HG03108 (cell line): ENCODE measurements at regions not wholly inside any gene's neighbourhood (a gene's known extent, or its start where the extent isn't known, plus 50 kb on each side); places are given as distances from the start of the nearest gene placed in this dataset.
"Not testable (repeated sequence)": the region's sequence is repeated elsewhere in the genome, so short reads cannot be mapped to it uniquely, and the experiment has no call there.

ENCODE experiments used
- ATAC-seq: cut with Tn5 transposase; IDR thresholded peaks from one replicate; pipeline ENCODE4 v1.9.1; 2021; ENCODE audit warnings: moderate library complexity; ENCODE audit not compliant: unreplicated experiment

DNA sequence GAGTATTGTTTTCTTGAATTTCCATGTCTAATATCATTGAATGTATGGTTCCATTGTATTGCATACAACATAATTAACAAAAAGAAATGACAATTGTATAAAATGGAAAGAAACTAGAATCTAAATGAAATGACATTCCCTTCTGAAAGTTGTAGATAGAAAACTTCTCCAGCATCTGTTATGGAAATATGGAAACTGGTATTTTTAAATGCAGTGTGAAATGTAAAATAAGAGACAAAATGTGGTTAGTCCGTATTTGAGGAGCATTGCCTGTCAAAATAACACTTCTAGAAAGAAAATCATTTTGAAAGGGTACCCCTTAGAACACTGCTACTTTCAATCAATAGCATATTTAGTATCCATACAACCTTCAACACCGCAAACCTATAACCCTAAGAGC lies 286.3 kb upstream of the CELF2 start:
- no peak for ATAC-seq

DNA sequence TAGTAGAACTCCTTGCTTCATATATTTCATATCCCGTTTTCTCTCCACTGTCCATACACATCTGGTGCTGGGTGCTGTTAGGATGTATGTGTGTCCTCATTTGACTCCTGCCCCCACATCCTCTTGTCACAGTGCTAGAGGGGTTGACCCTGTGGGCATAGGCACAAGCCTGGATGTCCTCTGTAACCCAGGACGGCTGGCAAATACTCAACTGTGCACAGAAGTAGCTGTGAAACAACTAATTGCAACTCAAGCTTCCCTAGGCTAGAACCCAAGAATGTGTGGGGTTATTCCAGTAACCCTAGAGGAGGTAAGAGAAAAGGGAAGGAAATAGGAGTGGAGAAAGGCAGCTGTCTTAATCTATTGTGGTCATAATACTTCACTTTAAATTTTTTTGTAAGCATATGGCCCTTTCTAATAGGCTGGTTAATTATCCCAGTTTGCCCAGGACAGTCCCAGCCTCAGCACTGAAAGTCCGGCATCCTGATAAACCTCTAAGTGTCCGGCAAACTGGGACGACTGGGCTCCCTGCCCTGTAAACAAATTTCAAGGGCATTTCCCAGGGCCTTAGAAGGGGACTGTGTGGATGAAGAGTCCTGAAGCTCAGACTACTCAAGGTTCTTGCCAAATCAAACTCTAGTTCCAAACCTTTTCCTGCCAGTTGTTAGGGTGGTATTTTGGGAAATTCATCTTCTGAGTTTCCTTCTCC lies 283.2 kb upstream of the CELF2 start:
- no peak for ATAC-seq

DNA sequence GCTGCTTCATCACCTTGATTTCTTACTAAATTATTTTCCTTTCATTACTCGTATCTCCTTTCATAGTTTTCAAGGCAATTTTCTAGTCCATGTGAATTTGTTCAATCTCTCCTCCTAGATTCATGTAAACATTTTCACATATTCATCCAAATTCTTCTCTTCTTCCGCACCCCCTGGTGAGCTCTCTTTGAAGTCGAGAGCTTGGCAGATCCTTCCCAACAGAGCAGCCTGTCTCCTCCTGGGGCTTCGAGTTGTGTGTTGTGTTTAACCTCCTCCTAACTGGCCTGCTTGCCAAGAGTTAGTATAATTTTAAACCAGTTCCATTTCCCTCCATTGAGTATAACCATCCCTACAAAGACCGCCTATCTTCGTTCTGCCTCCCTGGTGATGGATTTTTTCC lies 272.4 kb upstream of the CELF2 start:
- ATAC-seq = no peak

DNA sequence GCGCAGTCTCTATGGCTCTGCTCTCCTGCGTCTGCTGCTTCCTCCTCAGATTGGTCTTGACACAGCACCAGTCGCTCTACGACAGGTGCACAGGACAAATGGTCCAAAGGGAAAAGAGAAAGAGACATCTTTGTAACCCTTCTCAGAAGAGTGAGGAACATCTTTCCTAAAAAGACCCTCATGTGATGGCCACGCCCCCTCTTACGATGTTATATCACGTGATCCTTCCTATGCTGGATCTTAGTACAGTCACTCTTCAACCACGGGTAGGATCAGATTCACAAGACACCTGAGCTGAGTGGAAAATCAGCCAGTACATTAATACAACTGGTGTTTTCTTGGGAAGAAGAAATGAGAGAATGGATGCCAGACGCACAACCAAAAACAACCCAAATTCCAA lies 262.2 kb upstream of the CELF2 start:
- ATAC-seq = no peak

DNA sequence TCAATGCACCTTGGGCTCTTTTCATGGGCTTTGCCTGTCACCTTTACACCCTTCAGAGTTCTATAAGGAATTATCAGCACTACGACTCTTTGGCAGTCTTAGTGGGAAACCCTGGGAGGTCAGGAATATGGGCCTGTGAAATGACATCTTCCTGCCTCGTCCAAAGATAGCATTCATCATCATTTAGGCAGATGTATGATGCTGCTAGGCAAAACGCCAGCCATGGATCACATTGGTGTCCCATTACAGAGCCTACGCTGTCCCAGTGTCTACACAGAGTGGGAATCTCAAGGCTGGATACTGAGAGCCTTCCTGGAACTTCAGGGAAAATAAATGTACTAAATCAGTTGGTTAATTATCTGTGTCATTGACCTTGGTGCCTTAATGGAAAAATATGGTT lies 259.4 kb upstream of the CELF2 start:
- ATAC-seq = no peak

DNA sequence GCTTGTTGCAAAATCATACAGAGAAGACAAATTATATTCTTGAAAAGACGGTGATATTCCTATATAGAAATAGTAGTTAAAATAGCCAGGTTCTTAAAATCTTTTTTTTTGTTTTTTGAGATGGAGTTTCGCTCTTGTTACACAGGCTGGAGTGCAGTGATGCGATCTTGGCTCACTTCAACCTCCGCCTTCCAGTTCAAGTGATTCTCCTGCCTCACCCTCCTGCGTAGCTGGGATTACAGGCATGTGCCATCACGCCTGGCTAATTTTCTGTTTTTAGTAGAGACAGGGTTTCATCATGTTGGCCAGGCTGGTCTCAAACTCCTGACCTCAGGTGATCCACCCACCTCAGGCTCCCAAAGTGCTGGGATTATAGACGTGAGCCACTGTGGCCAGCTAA lies 257.9 kb upstream of the CELF2 start:
- ATAC-seq = not testable (repeated sequence)

DNA sequence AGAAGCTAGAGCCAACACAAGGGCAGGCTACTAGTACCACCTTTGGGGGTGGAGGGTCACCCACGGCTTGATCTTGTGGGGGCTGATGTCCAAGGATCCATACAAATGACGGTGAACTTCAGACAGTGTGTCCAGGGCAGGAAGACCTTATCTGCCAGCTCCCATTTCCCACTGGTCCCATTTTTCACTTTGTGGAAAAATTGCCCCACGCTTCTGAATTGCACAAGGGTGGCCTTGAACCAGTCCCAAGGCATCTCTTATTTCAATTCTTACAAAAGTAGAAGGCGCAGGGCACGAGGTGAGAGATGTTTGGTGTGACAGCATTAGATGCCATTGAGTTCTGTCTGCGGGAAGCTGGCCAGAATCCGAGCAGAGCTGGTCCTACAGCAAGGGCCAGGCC lies 252.7 kb upstream of the CELF2 start:
- no peak for ATAC-seq

DNA sequence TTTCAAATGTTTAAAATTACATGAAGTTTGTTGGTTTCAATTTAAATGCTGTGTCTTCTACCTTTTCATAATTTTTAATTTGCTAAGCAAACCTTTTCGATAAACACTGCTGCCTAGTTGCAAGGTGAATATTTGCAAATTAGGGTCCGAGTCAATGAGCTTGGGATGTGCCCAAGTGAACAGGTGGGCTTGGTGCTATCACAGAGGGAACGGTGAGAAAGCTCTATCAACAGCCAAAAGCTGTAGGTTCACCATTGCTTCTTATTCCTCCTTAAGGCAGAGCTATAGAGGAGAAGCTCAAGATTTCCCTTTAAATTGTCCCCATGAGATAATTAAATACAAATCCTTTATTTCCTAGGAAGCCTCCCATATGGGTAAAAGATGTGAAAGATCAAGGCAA lies 245.3 kb upstream of the CELF2 start:
- ATAC-seq = no peak

DNA sequence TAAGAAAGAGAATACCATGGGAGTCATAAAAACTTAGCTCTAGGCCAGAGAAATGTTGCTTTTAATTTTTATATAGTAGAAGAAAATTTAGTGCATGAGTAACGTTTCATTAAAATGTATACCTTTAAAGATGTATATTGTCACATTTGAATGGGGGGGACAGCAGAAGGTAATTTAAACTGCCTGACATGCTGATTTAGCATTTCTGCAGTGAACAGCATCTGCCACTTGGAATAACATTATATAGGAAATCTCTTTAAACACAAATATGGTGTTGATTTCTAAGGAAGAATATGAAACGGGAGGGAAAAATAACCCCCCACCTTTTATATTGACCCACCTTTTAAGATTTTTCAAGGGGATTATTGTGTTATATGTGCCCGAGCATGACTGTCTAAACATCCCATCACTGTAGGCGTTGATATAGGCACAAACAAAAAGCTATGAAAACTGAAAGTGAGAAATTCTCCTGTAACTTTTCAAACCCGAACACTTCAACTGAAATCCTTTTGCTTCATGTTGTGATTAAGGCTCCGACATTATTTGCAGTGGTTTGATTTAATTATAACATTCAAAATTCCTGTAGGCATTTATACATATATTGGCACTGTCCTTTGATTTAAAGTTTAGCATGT lies 244.7 kb upstream of the CELF2 start:
- ATAC-seq = no peak

DNA sequence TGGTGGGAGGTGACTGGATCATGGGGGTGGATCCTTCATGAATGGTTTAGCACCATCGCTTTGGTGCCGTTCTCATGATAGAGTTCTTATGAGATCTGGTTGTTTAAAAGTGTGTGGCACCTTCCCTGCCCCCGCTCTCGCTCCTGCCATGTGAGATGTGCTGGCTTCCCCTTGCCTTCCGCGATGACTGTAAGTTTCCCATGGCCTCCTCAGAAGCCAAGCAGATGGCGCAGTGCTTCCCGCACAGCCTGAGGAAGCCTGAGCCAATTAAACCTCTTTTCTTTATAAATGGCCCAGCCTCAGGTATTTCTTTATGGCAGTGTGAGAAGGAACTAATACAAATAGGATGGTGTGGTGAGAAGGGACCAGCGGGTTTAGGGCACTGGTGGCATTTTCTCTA lies 243.3 kb upstream of the CELF2 start:
- no peak for ATAC-seq

DNA sequence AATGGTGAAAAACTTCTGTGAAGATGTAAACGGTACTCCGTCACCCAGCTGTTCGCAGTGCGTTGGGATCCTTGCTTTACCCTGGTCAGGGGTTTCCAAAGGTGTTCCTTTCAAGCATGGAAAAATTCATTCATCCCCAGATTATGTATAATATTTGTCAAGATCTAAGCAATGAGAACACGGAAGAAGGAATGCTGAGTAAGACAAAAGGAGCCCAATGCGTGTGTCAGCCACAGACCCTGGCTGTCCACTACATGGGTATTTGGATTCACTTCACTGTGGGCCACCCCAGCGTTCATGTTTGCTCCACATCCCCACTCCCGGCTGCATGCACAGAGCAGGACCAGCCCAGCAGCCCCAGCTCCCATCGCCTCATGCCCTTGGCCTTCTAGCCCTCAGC lies 241.3 kb upstream of the CELF2 start:
- no peak for ATAC-seq

DNA sequence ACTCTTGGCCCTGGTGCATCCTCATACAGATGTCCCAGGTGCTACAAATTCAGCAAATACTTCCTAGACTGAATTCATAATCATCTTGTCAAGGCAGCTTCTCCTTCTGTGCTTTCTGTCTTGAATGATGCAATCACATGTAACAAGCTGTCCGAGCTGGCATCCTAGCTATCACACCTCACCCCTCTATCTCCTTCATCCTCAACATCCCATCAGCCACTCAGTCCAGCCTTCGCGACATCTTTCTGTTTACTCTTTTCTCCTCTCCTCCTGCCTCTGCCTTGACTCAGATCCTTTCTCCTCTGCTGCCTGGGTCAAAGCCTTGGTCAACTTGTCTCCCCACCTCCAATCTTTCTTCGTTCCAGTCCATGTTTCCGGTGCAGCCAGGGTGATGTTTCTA lies 240.4 kb upstream of the CELF2 start:
- ATAC-seq = no peak

DNA sequence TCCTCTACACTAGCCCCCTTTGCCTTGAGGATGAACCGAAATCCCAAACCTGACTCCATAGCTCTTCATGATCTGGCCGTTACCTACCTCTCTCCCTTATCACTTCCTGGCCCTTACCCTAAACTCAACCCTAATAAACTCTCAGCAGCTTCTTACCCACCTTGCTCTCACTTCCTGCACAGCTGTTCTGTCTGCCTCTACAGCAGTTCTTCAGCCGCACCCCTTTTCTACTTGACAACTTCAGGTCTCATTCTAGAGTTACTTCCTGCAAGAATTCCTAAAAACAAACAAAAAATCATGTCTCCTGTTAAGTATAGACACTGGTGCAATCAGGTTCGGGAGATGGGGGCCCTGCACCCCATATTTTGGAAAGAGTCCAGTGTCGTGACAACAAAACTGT lies 239.9 kb upstream of the CELF2 start:
- ATAC-seq = no peak

DNA sequence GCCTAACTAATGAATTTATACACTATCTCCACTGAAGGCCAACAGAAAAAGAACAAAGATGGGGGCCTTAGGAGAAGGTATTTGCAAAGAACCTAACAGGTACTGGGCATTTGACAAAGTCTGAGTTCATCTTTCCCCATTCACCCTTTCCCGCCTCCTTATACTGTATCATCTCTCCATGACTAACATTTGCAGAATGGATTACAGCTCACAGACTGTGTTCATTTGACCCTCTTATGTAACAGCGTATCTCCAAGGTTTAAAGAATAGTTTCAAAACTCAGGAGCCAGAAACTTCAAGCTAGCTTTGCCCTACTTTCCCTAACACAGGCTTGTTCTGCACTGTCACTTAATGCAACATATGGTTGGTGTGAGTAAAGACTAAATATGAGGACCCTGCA lies 238.7 kb upstream of the CELF2 start:
- no peak for ATAC-seq

DNA sequence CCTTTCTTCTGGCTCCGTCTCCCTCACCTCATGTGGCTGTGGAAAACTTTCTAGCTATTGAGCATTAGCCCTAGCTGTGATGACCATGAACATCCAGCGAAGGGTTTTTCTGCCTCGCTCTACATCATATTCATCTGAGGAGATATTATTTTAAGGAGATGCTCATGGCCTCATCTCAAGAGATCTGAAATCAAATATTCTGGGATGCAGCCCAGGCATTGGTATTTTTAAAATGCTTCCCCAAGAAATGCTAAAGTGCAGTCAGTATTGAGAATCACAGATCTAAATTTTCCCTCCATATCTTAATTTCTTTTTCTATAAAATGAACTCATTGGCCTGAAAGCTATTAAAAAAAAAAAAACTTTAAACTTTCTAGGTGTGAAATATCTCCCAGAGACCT lies 238.2 kb upstream of the CELF2 start:
- ATAC-seq = no peak

DNA sequence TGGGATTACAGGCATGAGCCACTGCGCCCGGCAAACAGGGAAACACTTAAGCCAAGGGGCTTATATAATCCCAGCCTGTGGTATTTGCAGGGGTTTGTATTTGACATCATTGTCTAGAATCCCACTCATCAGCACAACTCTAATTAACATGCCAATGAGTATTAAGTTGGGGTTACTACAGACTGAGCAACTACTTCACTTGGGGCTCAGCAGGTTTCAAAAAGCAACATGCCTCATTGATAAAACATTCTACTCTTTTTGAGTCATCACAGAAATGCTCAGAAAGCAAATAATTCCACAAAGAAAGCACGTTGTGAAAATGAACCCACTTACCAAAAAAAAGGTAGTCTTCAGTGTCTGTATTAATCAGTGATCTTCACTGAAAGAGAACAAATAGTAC lies 236.9 kb upstream of the CELF2 start:
- ATAC-seq = no peak

DNA sequence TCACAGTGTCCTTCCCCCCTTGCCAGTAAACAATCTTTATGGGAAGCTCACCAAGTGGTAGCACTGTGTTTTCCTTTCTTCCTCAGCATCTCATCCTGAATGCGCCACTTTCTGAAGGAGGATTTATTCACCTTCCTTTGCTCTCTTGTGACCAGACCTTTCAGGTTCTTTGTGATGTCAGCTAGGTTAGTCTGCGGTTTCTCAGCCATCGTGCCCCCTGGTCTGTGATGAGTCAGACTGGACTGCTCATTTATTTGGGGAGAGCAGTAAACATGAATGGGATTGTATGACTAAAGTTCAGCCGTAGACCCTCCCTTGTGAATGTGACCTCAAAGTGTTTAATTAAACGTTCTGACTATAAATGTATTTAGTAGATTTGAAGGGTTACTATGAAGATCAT lies 235.1 kb upstream of the CELF2 start:
- ATAC-seq = no peak

DNA sequence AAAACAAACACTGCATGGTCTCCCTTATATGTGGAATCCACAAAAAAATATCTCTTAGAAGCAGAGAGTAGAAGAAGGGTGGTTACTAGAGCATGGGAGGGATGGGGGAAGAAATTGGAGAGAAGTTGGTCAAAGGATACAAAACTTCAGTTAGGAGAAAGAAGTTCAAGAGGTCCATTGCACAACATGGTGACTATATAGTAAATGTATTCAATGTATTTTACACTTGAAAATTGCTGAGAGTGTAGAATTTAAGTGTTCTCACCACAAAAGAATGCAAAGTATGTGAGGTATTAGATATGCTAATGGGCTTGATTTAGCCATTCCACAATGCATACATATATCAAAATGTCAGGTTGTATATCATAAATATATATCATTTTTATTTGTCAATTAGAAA lies 232.0 kb upstream of the CELF2 start:
- no peak for ATAC-seq

DNA sequence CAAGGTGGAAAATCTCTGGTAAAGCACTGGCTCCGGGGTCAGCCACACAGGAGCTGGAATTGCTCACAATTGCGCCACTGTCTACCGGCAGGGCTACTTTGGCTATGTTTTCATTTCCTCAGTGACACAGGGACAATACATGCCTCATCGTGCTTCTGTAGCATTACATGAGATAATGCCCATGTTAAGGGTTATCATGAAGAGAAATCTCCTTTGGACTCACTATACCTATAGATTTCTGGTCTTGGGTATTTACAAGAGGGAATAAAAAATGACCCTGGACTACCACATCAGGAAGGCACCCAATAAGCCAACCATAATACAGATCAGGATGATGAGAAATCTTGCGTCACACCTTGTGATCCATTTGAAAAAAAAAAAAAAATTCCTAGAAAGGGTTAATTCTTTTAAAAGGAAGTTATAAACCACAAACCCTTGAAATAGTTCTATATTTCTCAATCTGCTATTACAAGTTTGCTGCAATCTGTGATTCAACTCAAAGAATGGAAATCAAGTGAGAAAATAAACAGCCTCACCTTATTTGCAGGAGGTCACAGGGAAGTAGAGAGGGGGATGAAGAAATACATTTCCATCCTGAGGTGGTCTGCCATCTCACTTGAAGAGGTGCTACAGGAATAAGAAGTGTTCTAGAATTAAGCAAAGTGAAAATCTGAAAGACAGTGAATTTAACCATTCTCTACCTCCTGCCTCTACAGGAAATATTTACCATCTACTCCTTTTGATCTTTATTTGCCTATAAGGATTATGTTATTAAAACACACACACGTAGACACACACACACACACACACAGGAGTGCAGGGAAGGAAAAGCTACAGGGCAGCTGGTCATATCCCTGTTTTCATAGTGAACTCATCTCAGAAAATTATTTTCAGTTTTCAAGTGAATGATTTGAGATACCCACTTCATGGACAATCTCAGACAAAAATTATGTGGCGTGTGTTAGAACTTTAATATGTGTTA lies 231.3 kb upstream of the CELF2 start:
- ATAC-seq = no peak

DNA sequence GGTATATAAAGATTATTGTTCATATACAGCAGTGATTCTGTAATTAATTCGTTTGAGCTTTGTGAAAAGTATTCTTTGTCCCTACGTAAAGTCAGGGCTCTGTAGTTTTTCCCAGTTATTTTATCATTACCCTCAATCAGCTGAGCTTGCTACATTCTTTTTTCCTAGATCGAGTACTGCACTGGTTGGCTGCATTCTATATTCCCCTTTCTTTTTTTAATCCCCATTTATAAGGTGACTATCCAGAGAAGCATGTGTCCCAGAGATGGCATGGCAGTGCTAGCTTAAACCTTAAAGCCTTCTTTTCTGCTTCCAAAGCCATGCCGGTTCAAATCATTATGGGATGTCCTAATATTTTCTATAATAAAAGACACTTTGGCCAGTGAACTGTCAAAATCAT lies 230.1 kb upstream of the CELF2 start:
- no peak for ATAC-seq

DNA sequence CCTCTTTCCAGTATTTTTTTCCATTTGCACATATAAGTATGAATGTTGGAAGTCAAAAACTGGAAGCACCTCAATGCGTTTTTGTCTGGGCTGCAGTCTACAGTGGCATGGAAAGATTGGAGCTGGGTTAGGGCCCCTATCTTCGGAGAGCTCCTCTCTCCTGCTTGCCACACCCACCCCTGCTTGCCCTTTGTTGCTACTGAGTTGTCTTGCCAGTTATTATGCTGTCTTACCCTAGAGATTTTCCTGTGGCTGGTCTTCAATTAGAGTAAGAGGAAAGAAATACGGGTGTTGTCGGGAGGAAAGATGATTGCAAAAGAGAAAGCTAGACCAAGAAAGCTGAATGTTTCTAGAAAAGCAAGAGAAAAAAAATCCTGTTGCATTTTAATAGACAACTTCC lies 228.9 kb upstream of the CELF2 start:
- no peak for ATAC-seq

DNA sequence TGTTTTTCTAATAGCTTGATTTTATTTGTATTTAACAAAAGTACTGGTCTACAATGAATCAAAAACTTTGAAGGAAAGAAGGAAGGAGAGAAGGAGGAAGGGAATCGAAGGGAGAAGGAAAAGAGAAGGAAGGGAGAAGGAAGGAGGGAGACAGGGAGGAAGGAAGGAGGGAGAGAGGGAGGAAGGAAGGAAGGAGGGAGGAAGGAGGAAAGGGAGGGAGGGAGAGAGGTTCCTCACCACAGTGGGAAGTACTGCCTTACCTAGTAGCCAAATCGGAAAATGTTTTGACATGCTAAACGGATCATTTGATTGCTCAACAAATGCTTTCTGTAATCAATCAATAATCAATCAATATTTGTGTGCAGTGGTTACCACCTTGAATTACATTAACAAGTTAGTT lies 225.8 kb upstream of the CELF2 start:
- ATAC-seq = no peak
